ENCODE measurements at regions not wholly inside any gene's neighbourhood (a gene's known extent, or its start where the extent isn't known, plus 50 kb on each side); places are given as distances from the start of the nearest gene placed in this dataset.
"Not testable (repeated sequence)": the region's sequence is repeated elsewhere in the genome, so short reads cannot be mapped to it uniquely, and the experiment has no call there.

- H3K27ac ChIP-seq, result no peak overlapping the region
- no peak for TF ChIP-seq CTCF (IDR thresholded peaks at IDR 0.05; ENCODE audit: low read depth, low read length, missing control alignments)
Measured at GRCh38 chr3:153469162-153469561, 307.1 kb downstream of the RAP2B start.

GRCh38 chr3:153484842-153485241, 322.8 kb downstream of the RAP2B start:
- Histone ChIP-seq H3K27me3 (replicated peaks) (no peaks in the 10 kb centered on the region), H3K4me3 (ENCODE audit: low read depth, low read length) (no peak overlapping the region), H3K27ac (no peak overlapping the region), H3K36me3 (replicated peaks) (no peaks in the 10 kb centered on the region)
- TF ChIP-seq CTCF (IDR thresholded peaks at IDR 0.05; ENCODE audit: low read depth, low read length, missing control alignments), result no peak
- in situ Hi-C loops (cut with HindIII; ENCODE audit: low pct_ligation_motif_present, low sequenced_read_pairs), result no loop called here
- DNase-seq, result no peak

More at GRCh38 chr3:153469162-153469561, 307.1 kb downstream of the RAP2B start:
- Histone ChIP-seq H3K36me3 (replicated peaks) (no peaks in the 10 kb centered on the region), H3K4me3 (ENCODE audit: low read depth, low read length) (no peak overlapping the region), H3K27me3 (replicated peaks) (no peaks in the 10 kb centered on the region)
- in situ Hi-C loops (cut with HindIII; ENCODE audit: low pct_ligation_motif_present, low sequenced_read_pairs), result no loop called here
- no peak for DNase-seq

- no peak overlapping the region for H3K27ac ChIP-seq
- no peaks in the 10 kb centered on the region for H3K27me3 ChIP-seq (replicated peaks)
- no peak for DNase-seq
- TF ChIP-seq CTCF (IDR thresholded peaks at IDR 0.05; ENCODE audit: low read depth, low read length, missing control alignments), result no peak
- no peak overlapping the region for H3K4me3 ChIP-seq (ENCODE audit: low read depth, low read length)
- no peaks in the 10 kb centered on the region for H3K36me3 ChIP-seq (replicated peaks)
- in situ Hi-C loops (cut with HindIII; ENCODE audit: low pct_ligation_motif_present, low sequenced_read_pairs), result no loop called here
Measured at GRCh38 chr3:153495422-153495821, 333.4 kb downstream of the RAP2B start.

GRCh38 chr3:153502682-153503081, 340.7 kb downstream of the RAP2B start:
- Histone ChIP-seq H3K36me3 (replicated peaks) (no peaks in the 10 kb centered on the region), H3K4me3 (ENCODE audit: low read depth, low read length) (no peak overlapping the region), H3K27me3 (replicated peaks) (no peaks in the 10 kb centered on the region), H3K27ac (no peak overlapping the region)
- in situ Hi-C loops (cut with HindIII; ENCODE audit: low pct_ligation_motif_present, low sequenced_read_pairs), result no loop called here
- no peak for TF ChIP-seq CTCF (IDR thresholded peaks at IDR 0.05; ENCODE audit: low read depth, low read length, missing control alignments)
- no peak for DNase-seq

- in situ Hi-C loops (cut with HindIII; ENCODE audit: low pct_ligation_motif_present, low sequenced_read_pairs), result no loop called here
- H3K27ac ChIP-seq, result no peak overlapping the region
- no peaks in the 10 kb centered on the region for H3K36me3 ChIP-seq (replicated peaks)
- H3K4me3 ChIP-seq (ENCODE audit: low read depth, low read length), result no peak overlapping the region
- no peaks in the 10 kb centered on the region for H3K27me3 ChIP-seq (replicated peaks)
- no peak for DNase-seq
- no peak for TF ChIP-seq CTCF (IDR thresholded peaks at IDR 0.05; ENCODE audit: low read depth, low read length, missing control alignments)
Measured at GRCh38 chr3:153503873-153504272, 341.8 kb downstream of the RAP2B start.

- DNase-seq; H3K27me3 ChIP-seq (replicated peaks); H3K27ac ChIP-seq; in situ Hi-C loops (cut with HindIII; ENCODE audit: low pct_ligation_motif_present, low sequenced_read_pairs); H3K4me3 ChIP-seq (ENCODE audit: low read depth, low read length); H3K36me3 ChIP-seq (replicated peaks): not testable (repeated sequence)
Measured at GRCh38 chr3:153506205-153506604, 344.2 kb downstream of the RAP2B start.

- H3K36me3 ChIP-seq (replicated peaks); H3K4me3 ChIP-seq (ENCODE audit: low read depth, low read length); H3K27me3 ChIP-seq (replicated peaks); in situ Hi-C loops (cut with HindIII; ENCODE audit: low pct_ligation_motif_present, low sequenced_read_pairs); H3K27ac ChIP-seq; DNase-seq: not testable (repeated sequence)
Measured at GRCh38 chr3:153506686-153507085, 344.7 kb downstream of the RAP2B start.
